ENCODE measurements at regions not wholly inside any gene's neighbourhood (a gene's known extent, or its start where the extent isn't known, plus 50 kb on each side); places are given as distances from the start of the nearest gene placed in this dataset.

- peak; percentile 96 for FAIRE-seq
These were observed 269.6 kb downstream of the MN1 start for GRCh38 chr22:27531782-27532530.

GRCh38 chr22:27533105-27533745, 268.3 kb downstream of the MN1 start:
- FAIRE-seq (no peak), DNase-seq (ENCODE audit: low read depth) (no peak)
- Histone ChIP-seq H3K9ac (ENCODE audit: low read length) (no peak overlapping the region), H3K4me3 (ENCODE audit: insufficient read depth, low read depth, low read length) (no peak overlapping the region), H3K36me3 (ENCODE audit: insufficient read depth, low read length) (no peaks in the 10 kb centered on the region), H2AFZ (ENCODE audit: low read depth, low read length) (no peak overlapping the region), H3K27me3 (ENCODE audit: insufficient read depth, low read length) (no peaks in the 10 kb centered on the region), H3K9me3 (ENCODE audit: insufficient read depth, low read depth, low read length) (no peaks in the 10 kb centered on the region), H3K79me2 (ENCODE audit: insufficient read depth, low read length) (no peaks in the 10 kb centered on the region), H3K4me1 (ENCODE audit: insufficient read depth, low read length) (no peaks in the 10 kb centered on the region), H3K4me2 (ENCODE audit: low read length) (no peak overlapping the region), H4K20me1 (ENCODE audit: insufficient read depth, low read length) (no peaks in the 10 kb centered on the region), H3K27ac (ENCODE audit: low read depth, low read length) (no peak overlapping the region)
- no peaks in the 10 kb centered on the region for H3K36me3 Mint-ChIP-seq (ENCODE audit: low read depth, unreplicated experiment)
- peak overlapping the region; percentile 72 for H3K27ac Mint-ChIP-seq (ENCODE audit: unreplicated experiment)
- no peaks in the 10 kb centered on the region for H3K27me3 Mint-ChIP-seq (ENCODE audit: low read depth, unreplicated experiment)
- TF ChIP-seq EZH2 (IDR thresholded peaks at IDR 0.05; ENCODE audit: insufficient read depth, low read length): no peak
- no peak for TF ChIP-seq CTCF (IDR thresholded peaks at IDR 0.05; ENCODE audit: insufficient read depth, low read depth, low read length)
- H3K4me1 Mint-ChIP-seq (ENCODE audit: low read depth, unreplicated experiment): peaks cover 11% of the 10 kb centered on the region
- no peak overlapping the region for H3K4me3 Mint-ChIP-seq (ENCODE audit: unreplicated experiment)
- no peaks in the 10 kb centered on the region for H3K9me3 Mint-ChIP-seq (ENCODE audit: unreplicated experiment)

More at GRCh38 chr22:27531782-27532530, 269.6 kb downstream of the MN1 start:
- no peak overlapping the region for H3K4me3 ChIP-seq (ENCODE audit: insufficient read depth, low read depth, low read length)
- H3K27ac ChIP-seq (ENCODE audit: low read depth, low read length): peak overlapping the region; percentile 8
- H3K4me2 ChIP-seq (ENCODE audit: low read length): peak overlapping the region; percentile 19
- H3K9me3 Mint-ChIP-seq (ENCODE audit: unreplicated experiment): no peaks in the 10 kb centered on the region
- no peak overlapping the region for H2AFZ ChIP-seq (ENCODE audit: low read depth, low read length)
- H3K4me1 ChIP-seq (ENCODE audit: insufficient read depth, low read length): no peaks in the 10 kb centered on the region
- H3K79me2 ChIP-seq (ENCODE audit: insufficient read depth, low read length): no peaks in the 10 kb centered on the region
- H3K27me3 ChIP-seq (ENCODE audit: insufficient read depth, low read length): no peaks in the 10 kb centered on the region
- peak; percentile 98 for DNase-seq (ENCODE audit: low read depth)
- H3K27ac Mint-ChIP-seq (ENCODE audit: unreplicated experiment): peak overlapping the region; percentile 84
- no peak overlapping the region for H3K4me3 Mint-ChIP-seq (ENCODE audit: unreplicated experiment)
- no peak overlapping the region for H3K9ac ChIP-seq (ENCODE audit: low read length)
- H3K4me1 Mint-ChIP-seq (ENCODE audit: low read depth, unreplicated experiment): peaks cover 11% of the 10 kb centered on the region
- TF ChIP-seq EZH2 (IDR thresholded peaks at IDR 0.05; ENCODE audit: insufficient read depth, low read length) (no peak), CTCF (IDR thresholded peaks at IDR 0.05; ENCODE audit: insufficient read depth, low read depth, low read length) (no peak)
- H3K27me3 Mint-ChIP-seq (ENCODE audit: low read depth, unreplicated experiment): peaks cover 3% of the 10 kb centered on the region
- no peaks in the 10 kb centered on the region for H4K20me1 ChIP-seq (ENCODE audit: insufficient read depth, low read length)
- H3K36me3 Mint-ChIP-seq (ENCODE audit: low read depth, unreplicated experiment): no peaks in the 10 kb centered on the region
- H3K9me3 ChIP-seq (ENCODE audit: insufficient read depth, low read depth, low read length): no peaks in the 10 kb centered on the region
- no peaks in the 10 kb centered on the region for H3K36me3 ChIP-seq (ENCODE audit: insufficient read depth, low read length)

DNA sequence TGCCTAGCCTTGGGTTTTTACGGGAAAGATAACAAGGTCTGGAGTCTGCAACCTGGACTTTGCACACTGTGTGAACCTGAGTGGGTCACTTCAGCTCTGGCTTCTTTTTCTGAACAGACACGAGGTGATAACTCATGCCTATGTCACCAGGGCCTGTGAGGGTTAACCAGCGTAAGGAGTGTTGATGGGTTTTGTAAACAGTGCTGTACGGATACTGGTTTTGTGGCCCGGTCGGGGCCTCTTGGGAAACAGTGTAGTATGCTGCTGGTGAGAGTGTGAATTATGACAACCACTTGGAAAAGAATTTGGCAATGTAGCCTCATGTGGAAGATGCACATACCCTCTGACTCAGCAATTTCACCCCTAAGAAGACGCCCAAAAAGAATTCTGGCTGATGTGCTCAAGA, 266.8 kb downstream of the MN1 start:
- Histone ChIP-seq H3K9me3 (ENCODE audit: insufficient read depth, low read depth, low read length) (no peaks in the 10 kb centered on the region), H3K79me2 (ENCODE audit: insufficient read depth, low read length) (no peaks in the 10 kb centered on the region), H3K4me3 (ENCODE audit: insufficient read depth, low read depth, low read length) (no peak overlapping the region), H2AFZ (ENCODE audit: low read depth, low read length) (no peak overlapping the region), H3K4me1 (ENCODE audit: insufficient read depth, low read length) (no peaks in the 10 kb centered on the region), H3K27me3 (ENCODE audit: insufficient read depth, low read length) (peaks cover 3% of the 10 kb centered on the region), H3K4me2 (ENCODE audit: low read length) (no peak overlapping the region), H3K36me3 (ENCODE audit: insufficient read depth, low read length) (no peaks in the 10 kb centered on the region), H3K27ac (ENCODE audit: low read depth, low read length) (no peak overlapping the region), H3K9ac (ENCODE audit: low read length) (no peak overlapping the region), H4K20me1 (ENCODE audit: insufficient read depth, low read length) (no peaks in the 10 kb centered on the region)
- Mint-ChIP-seq H3K27ac (ENCODE audit: unreplicated experiment) (peak overlapping the region; percentile 55), H3K4me1 (ENCODE audit: low read depth, unreplicated experiment) (peaks cover 11% of the 10 kb centered on the region), H3K27me3 (ENCODE audit: low read depth, unreplicated experiment) (peaks cover 6% of the 10 kb centered on the region), H3K36me3 (ENCODE audit: low read depth, unreplicated experiment) (no peaks in the 10 kb centered on the region), H3K9me3 (ENCODE audit: unreplicated experiment) (no peaks in the 10 kb centered on the region), H3K4me3 (ENCODE audit: unreplicated experiment) (no peak overlapping the region)
- FAIRE-seq: peak; percentile 82
- peak; percentile 87 for DNase-seq (ENCODE audit: low read depth)
- TF ChIP-seq CTCF (IDR thresholded peaks at IDR 0.05; ENCODE audit: insufficient read depth, low read depth, low read length): no peak
- no peak for TF ChIP-seq EZH2 (IDR thresholded peaks at IDR 0.05; ENCODE audit: insufficient read depth, low read length)

Data from astrocyte (in vitro differentiated cells and primary cell).